Testis (tissue), 2 donors: ENCODE measurements at regions not wholly inside any gene's neighbourhood (a gene's known extent, or its start where the extent isn't known, plus 50 kb on each side); places are given as distances from the start of the nearest gene placed in this dataset.
"Not testable (repeated sequence)": the region's sequence is repeated elsewhere in the genome, so short reads cannot be mapped to it uniquely, and the experiment has no call there.

Source experiments
- DNase-seq: peaks from one replicate; pipeline ENCODE4 v3.0.0-alpha.2; 2019
- H3K27ac ChIP-seq, 2 donors: fragments of 200-600 bp; sonication (generic); one replicate each; pipeline ENCODE4 v1.5.1; 2019
- H3K27me3 ChIP-seq: fragments of 200-600 bp; sonication (generic); one replicate; pipeline ENCODE4 v1.5.1; 2019
- H3K36me3 ChIP-seq: fragments of 200-600 bp; sonication (generic); one replicate; pipeline ENCODE4 v1.5.1; 2017; ENCODE audit warnings: low read depth; ENCODE audit errors: missing control alignments
- H3K4me1 ChIP-seq: fragments of 200-600 bp; sonication (generic); one replicate; pipeline ENCODE4 v1.5.1; 2019
- H3K4me3 ChIP-seq, 2 donors: fragments of 200-600 bp; sonication (generic); one replicate each; pipeline ENCODE4 v1.5.1; 2017 to 2019
- H3K9me3 ChIP-seq: fragments of 200-600 bp; sonication (generic); one replicate; pipeline ENCODE4 v1.5.1; 2017
- POLR2A ChIP-seq: fragments of 450-650 bp; IDR thresholded peaks from one replicate; pipeline ENCODE4 v1.6.1; 2017; ENCODE audit warnings: antibody characterized with exemption, mild to moderate bottlenecking, moderate library complexity
- WGBS, 2 donors: methylation state at CpG; one replicate each; pipeline ENCODE4 v1.1.5; 2018; 5-methylcytosine and 5-hydroxymethylcytosine counted together
- intact Hi-C: fragments of 100-400 bp; cut with DNase I; formaldehyde crosslinking; loops from one replicate; pipeline ENCODE4 v1.15.1; 2023; ENCODE audit warnings: low total_unique reads
- TF ChIP-seq, protein P1 (sequence below), 3 experiments: fragments of 450-650 bp in 2 of 3; fragments of 200-600 bp in 1 of 3; sonication (generic) in 1 of 3; IDR thresholded peaks; one replicate each; pipeline ENCODE4 v1.5.1; 2016 to 2019; ENCODE audit warnings: antibody characterized with exemption in 3 of 3, mild to moderate bottlenecking in 2 of 3, moderate library complexity in 1 of 3

DNA sequence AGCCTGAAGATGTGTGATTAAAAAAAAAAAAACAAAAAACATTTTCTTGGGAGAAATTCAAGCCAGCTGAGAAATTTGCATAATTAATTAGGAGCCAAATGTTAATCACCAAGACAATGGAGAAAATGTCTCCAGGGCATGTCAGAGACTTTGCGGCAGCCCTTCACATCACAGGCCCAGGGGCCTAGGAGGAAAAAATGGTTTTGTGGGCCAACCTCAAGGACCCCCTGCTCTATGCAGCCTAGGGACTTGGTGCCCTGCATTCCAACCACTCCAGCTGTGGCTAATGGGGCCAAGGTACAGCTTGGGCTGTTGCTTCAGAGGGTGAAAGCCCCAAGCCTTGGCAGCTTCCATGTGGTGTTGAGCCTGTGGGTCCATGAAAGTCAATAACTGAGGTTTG, 241.9 kb upstream of the THUMPD2 start:
- Histone ChIP-seq H3K27ac (no peak overlapping the region), H3K4me3 (no peak overlapping the region), H3K36me3 (no peaks in the 10 kb centered on the region), H3K27me3 (no peaks in the 10 kb centered on the region), H3K9me3 (no peaks in the 10 kb centered on the region), H3K4me1 (no peaks in the 10 kb centered on the region)
- TF ChIP-seq, protein P1, sequence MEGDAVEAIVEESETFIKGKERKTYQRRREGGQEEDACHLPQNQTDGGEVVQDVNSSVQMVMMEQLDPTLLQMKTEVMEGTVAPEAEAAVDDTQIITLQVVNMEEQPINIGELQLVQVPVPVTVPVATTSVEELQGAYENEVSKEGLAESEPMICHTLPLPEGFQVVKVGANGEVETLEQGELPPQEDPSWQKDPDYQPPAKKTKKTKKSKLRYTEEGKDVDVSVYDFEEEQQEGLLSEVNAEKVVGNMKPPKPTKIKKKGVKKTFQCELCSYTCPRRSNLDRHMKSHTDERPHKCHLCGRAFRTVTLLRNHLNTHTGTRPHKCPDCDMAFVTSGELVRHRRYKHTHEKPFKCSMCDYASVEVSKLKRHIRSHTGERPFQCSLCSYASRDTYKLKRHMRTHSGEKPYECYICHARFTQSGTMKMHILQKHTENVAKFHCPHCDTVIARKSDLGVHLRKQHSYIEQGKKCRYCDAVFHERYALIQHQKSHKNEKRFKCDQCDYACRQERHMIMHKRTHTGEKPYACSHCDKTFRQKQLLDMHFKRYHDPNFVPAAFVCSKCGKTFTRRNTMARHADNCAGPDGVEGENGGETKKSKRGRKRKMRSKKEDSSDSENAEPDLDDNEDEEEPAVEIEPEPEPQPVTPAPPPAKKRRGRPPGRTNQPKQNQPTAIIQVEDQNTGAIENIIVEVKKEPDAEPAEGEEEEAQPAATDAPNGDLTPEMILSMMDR (IDR thresholded peaks at IDR 0.05): no peak
- TF ChIP-seq POLR2A: no peak
- 83 to 95% methylated on average over 1 of the region's 1 CpG for WGBS, 2 donors
- intact Hi-C loops: no loop called here
- no peak for DNase-seq

GRCh38 chr2:40016151-40016885, 237.3 kb upstream of the THUMPD2 start:
- no peaks in the 10 kb centered on the region for H3K4me1 ChIP-seq
- no peak overlapping the region for H3K4me3 ChIP-seq
- no peaks in the 10 kb centered on the region for H3K36me3 ChIP-seq
- H3K27me3 ChIP-seq: no peaks in the 10 kb centered on the region
- no peak overlapping the region for H3K27ac ChIP-seq
- WGBS, 2 donors: 75 to 76% methylated on average over 1 of the region's 1 CpG
- DNase-seq: no peak
- intact Hi-C loops: no loop called here
- H3K9me3 ChIP-seq: no peaks in the 10 kb centered on the region
- TF ChIP-seq, protein P1 (IDR thresholded peaks at IDR 0.05): no peak
- no peak for TF ChIP-seq POLR2A

GRCh38 chr2:40013962-40014361, 234.9 kb upstream of the THUMPD2 start:
- H3K27me3 ChIP-seq, DNase-seq, H3K36me3 ChIP-seq, H3K4me1 ChIP-seq, intact Hi-C loops, H3K9me3 ChIP-seq, H3K4me3 ChIP-seq, H3K27ac ChIP-seq: not testable (repeated sequence)
- 96 to 100% methylated on average over 2 to 7 of the region's 17 CpGs for WGBS, 2 donors

- WGBS, 2 donors: 53 to 56% methylated on average over 1 of the region's 1 CpG
- TF ChIP-seq, protein P1 (IDR thresholded peaks at IDR 0.05): no peak
- no peak for TF ChIP-seq POLR2A
- no peak for DNase-seq
- Histone ChIP-seq H3K4me3 (no peak overlapping the region), H3K36me3 (no peaks in the 10 kb centered on the region), H3K27me3 (no peaks in the 10 kb centered on the region), H3K27ac (no peak overlapping the region), H3K4me1 (no peaks in the 10 kb centered on the region), H3K9me3 (no peaks in the 10 kb centered on the region)
- intact Hi-C loops: no loop called here
These were observed 225.3 kb upstream of the THUMPD2 start for GRCh38 chr2:40004336-40004735.

DNA sequence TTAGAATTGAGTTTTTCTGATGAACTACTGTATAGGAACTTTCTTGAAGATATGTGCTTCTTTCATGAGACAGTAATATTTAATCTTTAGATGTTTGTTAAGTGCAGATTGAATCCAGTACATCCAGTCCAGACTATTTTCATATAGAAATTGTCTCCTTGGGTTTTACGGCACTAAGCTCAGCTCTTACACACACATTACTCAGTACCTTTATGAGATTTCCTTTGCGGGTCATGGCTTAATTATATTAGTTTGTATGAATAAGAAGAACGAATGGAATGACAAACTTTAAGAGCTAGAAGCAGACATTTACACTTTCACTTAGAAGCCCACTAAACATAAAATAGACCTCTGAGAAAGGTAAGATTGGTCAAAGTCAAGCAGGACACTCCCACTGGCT, 223.3 kb upstream of the THUMPD2 start:
- no peak overlapping the region for H3K27ac ChIP-seq
- no peaks in the 10 kb centered on the region for H3K4me1 ChIP-seq
- no peaks in the 10 kb centered on the region for H3K27me3 ChIP-seq
- DNase-seq: no peak
- WGBS, 2 donors: 95 to 97% methylated on average over 3 of the region's 3 CpGs
- no peaks in the 10 kb centered on the region for H3K36me3 ChIP-seq
- intact Hi-C loops: no loop called here
- TF ChIP-seq, protein P1 (IDR thresholded peaks at IDR 0.05): no peak
- no peak for TF ChIP-seq POLR2A
- no peaks in the 10 kb centered on the region for H3K9me3 ChIP-seq
- H3K4me3 ChIP-seq: no peak overlapping the region
